ENCODE measurements at regions not wholly inside any gene's neighbourhood (a gene's known extent, or its start where the extent isn't known, plus 50 kb on each side); places are given as distances from the start of the nearest gene placed in this dataset.

DNA sequence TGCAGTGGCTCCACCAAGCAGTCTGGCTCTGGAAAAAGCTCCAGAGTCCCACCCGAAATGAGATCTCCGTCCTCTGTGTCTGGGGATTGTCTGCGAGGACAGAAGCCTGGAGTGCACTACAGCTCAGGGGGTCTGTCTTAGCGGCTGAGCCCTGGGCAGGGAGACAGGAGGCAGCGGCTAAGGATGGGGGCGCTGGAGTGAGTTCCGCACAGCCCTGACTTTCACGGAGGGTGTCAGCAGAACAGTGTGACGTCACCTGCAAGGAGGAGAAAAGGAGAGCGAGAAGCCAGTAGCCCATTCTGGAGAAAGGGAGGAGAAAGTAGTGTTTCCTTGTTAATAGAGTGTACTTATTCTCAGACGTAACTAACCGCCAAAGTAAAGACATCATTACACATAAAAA, 97.6 kb downstream of the FAM50B start:
- TF ChIP-seq POLR2A (IDR thresholded peaks at IDR 0.05; ENCODE audit: low read depth, low read length) = no peak
- TF ChIP-seq POLR2AphosphoS5 (IDR thresholded peaks at IDR 0.05; ENCODE audit: low read depth, low read length) = no peak

Measured in GM12892 (cell line).